ENCODE measurements at regions not wholly inside any gene's neighbourhood (a gene's known extent, or its start where the extent isn't known, plus 50 kb on each side); places are given as distances from the start of the nearest gene placed in this dataset.

DNA sequence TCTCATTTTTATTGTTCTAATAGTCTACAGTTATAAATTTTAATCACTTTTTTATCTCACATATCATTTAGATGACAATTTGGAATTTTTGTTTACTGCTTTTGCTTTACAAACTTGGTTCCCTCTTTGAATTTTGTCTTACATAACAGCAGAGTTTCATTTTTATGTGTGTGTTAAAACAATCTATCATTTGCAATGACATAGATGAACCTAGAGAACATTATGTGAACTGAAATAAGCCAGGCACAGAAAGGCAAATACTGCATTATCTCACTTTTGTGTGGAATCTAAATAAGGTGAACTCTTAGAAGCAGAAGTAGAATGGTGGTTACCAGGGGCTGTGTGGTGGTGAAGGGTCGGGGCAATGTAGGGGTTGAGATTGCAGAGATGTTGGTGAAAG lies 170.7 kb downstream of the GASK1B start:
- peak; percentile 53 for FAIRE-seq
- no peak for DNase-seq (ENCODE audit: insufficient read length, low spot score)
- TF ChIP-seq, protein P1, sequence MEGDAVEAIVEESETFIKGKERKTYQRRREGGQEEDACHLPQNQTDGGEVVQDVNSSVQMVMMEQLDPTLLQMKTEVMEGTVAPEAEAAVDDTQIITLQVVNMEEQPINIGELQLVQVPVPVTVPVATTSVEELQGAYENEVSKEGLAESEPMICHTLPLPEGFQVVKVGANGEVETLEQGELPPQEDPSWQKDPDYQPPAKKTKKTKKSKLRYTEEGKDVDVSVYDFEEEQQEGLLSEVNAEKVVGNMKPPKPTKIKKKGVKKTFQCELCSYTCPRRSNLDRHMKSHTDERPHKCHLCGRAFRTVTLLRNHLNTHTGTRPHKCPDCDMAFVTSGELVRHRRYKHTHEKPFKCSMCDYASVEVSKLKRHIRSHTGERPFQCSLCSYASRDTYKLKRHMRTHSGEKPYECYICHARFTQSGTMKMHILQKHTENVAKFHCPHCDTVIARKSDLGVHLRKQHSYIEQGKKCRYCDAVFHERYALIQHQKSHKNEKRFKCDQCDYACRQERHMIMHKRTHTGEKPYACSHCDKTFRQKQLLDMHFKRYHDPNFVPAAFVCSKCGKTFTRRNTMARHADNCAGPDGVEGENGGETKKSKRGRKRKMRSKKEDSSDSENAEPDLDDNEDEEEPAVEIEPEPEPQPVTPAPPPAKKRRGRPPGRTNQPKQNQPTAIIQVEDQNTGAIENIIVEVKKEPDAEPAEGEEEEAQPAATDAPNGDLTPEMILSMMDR (IDR thresholded peaks at IDR 0.05; ENCODE audit: insufficient read depth, missing control alignments), result no peak

- TF ChIP-seq, protein P1 (IDR thresholded peaks at IDR 0.05; ENCODE audit: insufficient read depth, missing control alignments), result no peak
- FAIRE-seq, result no peak
Observed at GRCh38 chr4:158001756-158002155, 171.1 kb downstream of the GASK1B start.

GRCh38 chr4:157999723-158000122 lies 173.1 kb downstream of the GASK1B start:
- no peak for DNase-seq (ENCODE audit: insufficient read length, low spot score)
- TF ChIP-seq, protein P1 (IDR thresholded peaks at IDR 0.05; ENCODE audit: insufficient read depth, missing control alignments), result no peak
- no peak for FAIRE-seq

More at GRCh38 chr4:158001756-158002155, 171.1 kb downstream of the GASK1B start:
- DNase-seq (ENCODE audit: insufficient read length, low spot score), result no peak

DNA sequence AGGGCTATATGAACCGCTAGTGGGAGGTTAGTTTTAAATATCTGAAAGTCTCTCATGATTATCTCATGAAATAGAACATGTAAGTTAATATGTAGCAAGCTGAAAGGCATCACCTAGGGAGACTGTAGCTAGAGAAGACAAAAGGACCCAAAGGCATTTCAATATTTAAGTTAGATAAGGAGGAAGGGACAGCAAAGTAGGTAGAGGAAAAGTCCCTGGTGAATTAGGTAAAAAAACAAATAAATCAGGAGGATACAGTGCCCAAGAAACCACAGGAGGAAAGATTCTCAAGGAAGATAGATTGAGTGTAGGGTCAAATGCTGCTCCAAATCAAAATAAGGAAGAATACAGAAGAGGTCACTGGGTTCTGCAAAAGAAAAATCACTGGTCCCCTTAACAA lies 175.5 kb downstream of the GASK1B start:
- TF ChIP-seq, protein P1 (IDR thresholded peaks at IDR 0.05; ENCODE audit: insufficient read depth, missing control alignments), result no peak
- FAIRE-seq (no peak), DNase-seq (ENCODE audit: insufficient read length, low spot score) (no peak)

DNA sequence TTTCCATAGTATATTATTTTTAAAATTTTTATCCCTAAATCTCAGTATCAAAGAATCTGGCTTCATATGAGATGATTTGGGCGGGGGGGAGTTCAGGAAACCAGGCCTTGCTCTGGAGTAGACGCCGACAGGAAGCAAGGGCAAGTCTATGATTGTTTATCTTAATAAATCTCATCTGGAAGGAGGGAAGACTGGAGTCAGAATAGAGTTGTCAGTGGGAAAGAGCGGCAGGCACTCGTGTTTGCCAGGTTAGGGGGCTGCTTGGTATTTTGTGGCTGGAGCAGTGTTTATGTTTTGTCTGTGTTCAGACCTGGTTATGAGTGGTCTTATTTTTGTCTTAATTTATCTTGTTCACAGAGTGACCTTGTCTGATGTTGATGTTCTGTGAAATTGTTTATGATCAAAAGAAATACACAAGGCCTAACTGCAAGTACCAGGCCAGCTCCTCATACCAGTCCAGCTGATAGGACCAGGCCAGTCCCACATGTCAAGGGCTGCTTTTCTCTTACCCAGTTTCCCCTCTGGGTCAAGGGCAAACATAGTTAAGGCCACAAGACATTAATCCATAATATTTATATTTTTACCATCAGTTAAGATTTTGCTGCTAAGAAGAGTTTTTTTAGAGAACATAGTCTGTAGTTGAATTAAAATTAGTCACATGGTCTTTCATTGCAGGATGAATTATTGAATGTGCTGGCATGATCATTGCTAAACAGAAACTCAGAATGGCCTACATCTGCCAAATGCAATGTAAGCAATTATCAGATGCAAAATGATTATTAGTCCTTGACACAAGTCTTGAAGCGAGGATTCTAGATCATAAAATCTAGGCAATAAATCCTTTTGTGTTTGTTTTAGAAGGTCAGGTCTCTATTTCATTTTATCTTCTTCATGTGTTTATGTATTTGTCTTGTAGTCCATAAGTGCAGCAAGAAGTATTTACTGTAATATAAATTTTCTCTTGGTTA lies 176.5 kb downstream of the GASK1B start:
- TF ChIP-seq, protein P1 (IDR thresholded peaks at IDR 0.05; ENCODE audit: insufficient read depth, missing control alignments), result no peak
- DNase-seq (ENCODE audit: insufficient read length, low spot score) (no peak), FAIRE-seq (no peak)

GRCh38 chr4:157994863-157995262 lies 178.0 kb downstream of the GASK1B start:
- no peak for DNase-seq (ENCODE audit: insufficient read length, low spot score)
- TF ChIP-seq, protein P1 (IDR thresholded peaks at IDR 0.05; ENCODE audit: insufficient read depth, missing control alignments), result no peak
- no peak for FAIRE-seq
